ENCODE measurements at regions not wholly inside any gene's neighbourhood (a gene's known extent, or its start where the extent isn't known, plus 50 kb on each side); places are given as distances from the start of the nearest gene placed in this dataset.

GRCh38 chr3:170780471-170780870 is 89.5 kb downstream of the RPL22L1 start:
- H3K27ac ChIP-seq: no peak overlapping the region
- H3K4me3 ChIP-seq: no peak overlapping the region
- intact Hi-C loops (cut with DNase I; ENCODE audit: low total_unique reads): no loop called here
- H3K36me3 ChIP-seq: no peaks in the 10 kb centered on the region
- DNase-seq: no peak
- no peak for TF ChIP-seq CTCF (IDR thresholded peaks at IDR 0.05)
- H3K4me1 ChIP-seq: no peaks in the 10 kb centered on the region
- no peaks in the 10 kb centered on the region for H3K27me3 ChIP-seq
- H3K9me3 ChIP-seq: peaks cover 0 to 6% (median 3%) of the 10 kb centered on the region in 3 donors

GRCh38 chr3:170778240-170779217 is 91.5 kb downstream of the RPL22L1 start:
- no peak for DNase-seq
- peaks cover 0 to 6% (median 1%) of the 10 kb centered on the region in 3 donors for H3K9me3 ChIP-seq
- H3K36me3 ChIP-seq: no peaks in the 10 kb centered on the region
- intact Hi-C loops (cut with DNase I; ENCODE audit: low total_unique reads): no loop called here
- no peaks in the 10 kb centered on the region for H3K27me3 ChIP-seq
- no peak overlapping the region for H3K27ac ChIP-seq
- no peak for TF ChIP-seq CTCF (IDR thresholded peaks at IDR 0.05)
- no peaks in the 10 kb centered on the region for H3K4me1 ChIP-seq
- no peak overlapping the region for H3K4me3 ChIP-seq

DNA sequence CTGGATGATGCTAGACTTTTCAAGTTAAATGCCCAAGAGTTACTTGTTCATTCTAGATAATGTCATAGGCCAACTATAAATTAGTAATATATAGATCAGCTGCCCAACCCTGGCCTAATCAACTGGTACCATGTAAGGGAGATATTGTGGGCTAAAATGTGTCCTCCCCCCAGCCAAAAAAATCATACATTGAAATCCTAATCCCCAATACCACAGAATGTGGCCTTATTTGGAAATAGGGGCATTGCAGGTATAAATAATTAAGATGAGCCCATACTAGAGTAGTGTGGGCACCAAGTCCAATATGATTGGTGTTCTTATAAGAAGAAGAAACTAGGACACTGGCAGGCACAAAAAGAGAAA is 92.5 kb downstream of the RPL22L1 start:
- H3K9me3 ChIP-seq: peaks cover 0 to 6% (median 0%) of the 10 kb centered on the region in 3 donors
- DNase-seq: no peak
- no peak overlapping the region for H3K4me3 ChIP-seq
- no peaks in the 10 kb centered on the region for H3K4me1 ChIP-seq
- TF ChIP-seq CTCF (IDR thresholded peaks at IDR 0.05): no peak
- no peak overlapping the region for H3K27ac ChIP-seq
- no peaks in the 10 kb centered on the region for H3K27me3 ChIP-seq
- no peaks in the 10 kb centered on the region for H3K36me3 ChIP-seq
- intact Hi-C loops (cut with DNase I; ENCODE audit: low total_unique reads): no loop called here

- peaks cover 0 to 6% (median 0%) of the 10 kb centered on the region in 3 donors for H3K9me3 ChIP-seq
- no peaks in the 10 kb centered on the region for H3K4me1 ChIP-seq
- H3K4me3 ChIP-seq: no peak overlapping the region
- H3K27me3 ChIP-seq: no peaks in the 10 kb centered on the region
- no peak for DNase-seq
- intact Hi-C loops (cut with DNase I; ENCODE audit: low total_unique reads): no loop called here
- no peaks in the 10 kb centered on the region for H3K36me3 ChIP-seq
- TF ChIP-seq CTCF (IDR thresholded peaks at IDR 0.05): no peak
- H3K27ac ChIP-seq: no peak overlapping the region
These were observed 93.0 kb downstream of the RPL22L1 start for GRCh38 chr3:170776887-170777563.

DNA sequence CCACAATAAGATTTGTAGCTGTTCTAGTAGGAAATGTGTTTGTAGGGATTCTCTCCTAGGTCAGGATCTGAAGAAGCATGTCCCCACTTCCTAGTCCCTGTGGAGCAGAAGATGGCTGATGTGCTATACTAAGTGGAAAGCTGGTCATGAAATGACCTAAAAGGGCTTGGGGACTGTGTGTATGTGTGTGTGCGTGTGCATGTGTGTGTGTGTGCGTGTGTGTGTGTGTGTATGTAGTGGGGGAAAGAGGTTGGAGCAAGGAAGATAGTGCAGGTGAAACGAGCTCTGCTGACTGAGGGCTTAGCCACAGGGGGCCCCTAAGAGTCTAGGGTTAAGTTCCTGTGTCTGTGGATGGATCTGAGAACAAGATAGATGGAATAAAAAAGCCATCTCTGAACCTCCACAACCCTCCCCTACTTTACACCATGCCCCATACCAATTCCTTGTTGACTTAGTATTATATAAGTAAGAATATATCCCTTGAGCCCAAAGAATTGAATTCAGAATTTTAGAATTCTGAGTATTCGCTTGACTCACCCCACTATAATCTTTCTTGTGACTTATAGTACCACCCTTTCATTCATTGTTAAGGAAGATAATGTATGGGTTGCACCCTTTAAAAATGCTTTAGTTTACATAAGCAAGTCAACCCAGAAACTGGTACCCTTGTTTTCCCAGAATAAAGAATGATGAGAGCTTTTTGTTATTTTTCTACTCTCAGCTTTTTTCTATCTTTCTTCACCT is 96.1 kb downstream of the RPL22L1 start:
- no peak overlapping the region for H3K27ac ChIP-seq
- intact Hi-C loops (cut with DNase I; ENCODE audit: low total_unique reads): no loop called here
- no peak for TF ChIP-seq CTCF (IDR thresholded peaks at IDR 0.05)

More for the DNA sequence above, 96.1 kb downstream of the RPL22L1 start:
- Histone ChIP-seq H3K36me3 (no peaks in the 10 kb centered on the region), H3K4me3 (no peak overlapping the region), H3K9me3 (peaks cover 0 to 6% (median 0%) of the 10 kb centered on the region in 3 donors), H3K4me1 (peaks cover 0 to 9% (median 0%) of the 10 kb centered on the region in 4 donors), H3K27me3 (no peaks in the 10 kb centered on the region)
- no peak for DNase-seq

Measured in tibial artery (tissue), 4 donors.